ENCODE measurements at regions not wholly inside any gene's neighbourhood (a gene's known extent, or its start where the extent isn't known, plus 50 kb on each side); places are given as distances from the start of the nearest gene placed in this dataset.
"Not testable (repeated sequence)": the region's sequence is repeated elsewhere in the genome, so short reads cannot be mapped to it uniquely, and the experiment has no call there.

DNA sequence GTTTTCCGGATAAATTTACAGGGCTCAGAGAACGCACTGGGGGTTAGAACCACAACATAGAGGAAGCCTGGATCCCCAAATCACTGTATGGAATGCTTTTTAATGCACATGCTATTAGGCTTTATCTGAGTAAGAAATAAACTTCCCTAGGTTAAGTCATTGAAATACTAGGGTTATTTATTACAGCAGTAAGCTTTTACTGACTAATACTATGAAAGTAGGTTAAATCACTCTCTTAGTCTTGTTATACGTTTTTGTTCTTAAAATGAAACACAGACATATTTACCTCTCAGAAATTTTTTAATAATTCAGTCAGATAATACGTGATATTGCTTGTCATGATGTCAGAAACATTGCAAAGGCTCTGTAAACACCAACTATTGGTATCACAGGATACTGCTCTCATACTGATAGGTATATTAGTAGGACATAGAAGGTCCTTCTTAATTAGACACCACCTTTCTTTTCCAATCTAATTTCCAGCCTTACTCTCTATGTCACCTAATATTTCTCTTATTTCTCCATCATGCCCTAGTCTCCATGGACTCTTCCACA lies 162.7 kb upstream of the NYAP2 start:
- no peak for DNase-seq

- DNase-seq, result no peak
These were observed 166.3 kb upstream of the NYAP2 start for GRCh38 chr2:225233234-225233633.

GRCh38 chr2:225231900-225232299 lies 167.6 kb upstream of the NYAP2 start:
- no peak for DNase-seq

- not testable (repeated sequence) for DNase-seq
These were observed 170.2 kb upstream of the NYAP2 start for GRCh38 chr2:225229346-225229745.

DNA sequence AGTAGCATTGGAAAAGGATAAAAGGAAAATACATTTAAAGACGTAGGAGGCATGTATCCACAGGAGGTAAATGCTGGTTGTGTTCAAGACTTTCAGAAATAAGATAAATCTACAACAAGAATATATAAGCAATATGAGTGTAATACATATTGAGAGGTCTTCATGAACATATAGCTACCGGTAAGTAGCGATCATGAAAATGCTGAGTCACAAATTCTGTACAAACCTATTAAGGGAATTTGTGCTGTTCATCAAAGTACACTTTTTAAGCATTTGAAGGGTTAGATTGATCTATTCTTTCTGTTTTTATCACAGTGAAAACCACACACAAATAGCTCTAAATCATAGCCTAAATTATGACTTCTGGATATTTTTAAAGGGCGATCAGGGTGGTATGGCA lies 173.1 kb upstream of the NYAP2 start:
- DNase-seq, result no peak

- no peak for DNase-seq
These were observed 176.2 kb upstream of the NYAP2 start for GRCh38 chr2:225223301-225223700.

GRCh38 chr2:225207471-225207870 lies 165.2 kb upstream of the DOCK10 start:
- DNase-seq, result no peak

GRCh38 chr2:225207043-225207442 lies 164.8 kb upstream of the DOCK10 start:
- DNase-seq, result no peak

GRCh38 chr2:225196579-225196978 lies 154.3 kb upstream of the DOCK10 start:
- DNase-seq, result no peak

DNA sequence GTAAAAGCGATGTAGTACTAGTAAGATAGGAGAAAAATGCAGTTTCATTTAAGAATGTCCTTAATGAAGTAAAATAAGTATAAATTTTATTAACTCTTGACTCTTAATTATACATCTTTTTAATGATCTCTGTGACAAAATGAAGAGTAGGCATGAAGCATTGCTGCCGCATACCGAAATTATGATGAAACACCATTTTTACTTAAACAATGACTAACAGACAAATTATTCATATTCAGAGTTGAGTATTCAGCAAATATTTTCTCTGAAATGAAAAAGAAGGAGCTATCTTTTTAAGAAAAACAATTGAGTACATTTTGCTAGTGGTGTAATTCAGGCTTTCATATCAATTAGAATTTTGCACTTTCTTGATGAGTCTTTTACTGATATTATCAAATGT lies 150.6 kb upstream of the DOCK10 start:
- no peak for DNase-seq

GRCh38 chr2:225190987-225191386 lies 148.7 kb upstream of the DOCK10 start:
- DNase-seq, result no peak

GRCh38 chr2:225184948-225185347 lies 142.7 kb upstream of the DOCK10 start:
- DNase-seq, result no peak

GRCh38 chr2:225182126-225182525 lies 139.9 kb upstream of the DOCK10 start:
- DNase-seq, result no peak

GRCh38 chr2:225177098-225177497 lies 134.8 kb upstream of the DOCK10 start:
- DNase-seq, result no peak

DNA sequence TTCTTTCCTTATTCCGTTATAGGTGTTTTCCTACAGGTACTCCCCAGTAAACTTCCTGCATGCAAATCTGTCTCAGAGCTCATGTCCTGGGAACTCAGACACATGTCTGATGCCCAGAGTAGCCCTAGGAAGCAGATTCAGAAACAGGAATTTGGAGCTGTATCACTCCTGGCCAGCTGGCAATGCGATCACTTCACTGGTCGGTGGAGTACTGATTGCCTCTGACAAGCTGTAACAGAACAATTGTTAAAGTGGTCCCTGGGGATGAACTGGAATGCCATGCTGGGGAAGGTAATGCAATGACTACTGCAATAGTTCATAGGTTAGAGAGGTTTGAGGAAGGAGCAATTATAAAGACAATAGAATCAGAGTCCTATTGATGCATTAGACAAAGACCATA lies 131.6 kb upstream of the DOCK10 start:
- DNase-seq, result no peak

GRCh38 chr2:225171350-225171749 lies 129.1 kb upstream of the DOCK10 start:
- DNase-seq, result no peak

DNA sequence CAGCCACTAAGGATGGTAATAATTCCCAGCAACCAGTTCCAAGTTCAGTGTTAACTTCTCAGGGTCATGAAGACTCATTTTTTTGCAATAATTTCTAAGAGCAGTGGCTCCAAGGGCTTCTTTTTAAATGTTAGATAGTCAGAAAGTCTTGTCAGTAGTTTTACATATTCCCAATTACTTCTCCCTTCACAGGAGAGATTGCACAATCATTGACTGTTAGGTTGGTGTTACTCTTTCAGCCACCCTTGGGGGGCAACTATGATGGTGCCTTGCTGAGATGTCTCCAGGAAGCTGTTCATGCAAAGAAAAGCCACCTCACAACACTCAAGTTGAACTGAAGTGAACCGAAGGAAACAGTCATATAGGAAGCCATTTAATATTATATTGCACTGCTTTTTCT lies 127.9 kb upstream of the DOCK10 start:
- DNase-seq, result no peak

DNA sequence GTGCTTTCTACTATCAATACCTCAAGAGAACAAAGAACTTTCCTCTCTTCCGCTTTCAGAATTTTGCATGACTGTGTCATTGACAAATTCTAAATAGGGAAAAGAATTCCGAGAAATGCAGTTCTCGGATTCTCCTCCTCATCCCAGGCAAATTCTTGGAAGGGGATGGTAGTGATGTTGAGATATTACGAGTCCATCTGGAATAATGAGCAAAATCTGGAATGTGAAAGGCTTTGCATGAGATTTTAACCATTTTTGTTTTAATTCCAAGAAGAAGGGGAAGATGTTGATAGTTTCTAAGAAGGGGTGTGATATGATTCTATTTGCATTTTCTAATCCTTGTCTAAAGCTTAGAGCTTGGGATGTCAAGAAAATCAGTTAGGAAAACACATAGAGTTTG lies 127.1 kb upstream of the DOCK10 start:
- no peak for DNase-seq

- DNase-seq, result no peak
These were observed 122.8 kb upstream of the DOCK10 start for GRCh38 chr2:225165052-225165451.

DNA sequence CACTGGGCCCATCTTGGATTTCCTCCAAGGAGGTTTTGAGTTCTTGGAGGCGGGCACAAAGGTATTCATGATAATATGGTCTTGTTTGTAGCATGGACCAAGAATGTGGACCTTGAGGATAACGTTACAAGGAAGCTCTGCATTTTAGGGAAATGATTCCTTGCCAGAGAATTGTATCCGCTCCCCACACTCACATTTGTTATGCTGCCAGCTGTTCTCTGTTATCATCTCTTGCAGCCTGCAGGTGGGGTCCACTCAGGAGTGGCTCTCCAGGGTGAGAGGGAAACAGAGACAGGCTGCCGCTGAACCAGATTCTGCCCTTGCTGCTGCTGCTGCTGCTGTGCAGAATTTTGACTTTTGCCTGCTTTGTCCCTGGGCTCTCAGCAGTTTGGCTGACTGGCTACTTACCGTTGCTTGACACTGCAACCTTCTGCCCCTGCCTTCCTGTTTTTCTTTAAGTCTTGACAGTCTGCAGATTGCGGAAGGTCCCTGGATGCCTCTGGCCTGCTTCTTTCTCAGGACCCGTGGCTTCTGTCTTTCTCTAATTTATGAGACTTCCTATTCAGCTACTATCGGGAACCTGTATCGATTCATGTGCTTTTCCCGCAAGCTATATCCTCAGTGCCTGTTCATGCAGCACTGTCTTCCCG lies 122.3 kb upstream of the DOCK10 start:
- no peak for DNase-seq

GRCh38 chr2:225158360-225158759 lies 116.1 kb upstream of the DOCK10 start:
- DNase-seq, result no peak

GRCh38 chr2:225156853-225157451 lies 114.7 kb upstream of the DOCK10 start:
- no peak for DNase-seq

DNA sequence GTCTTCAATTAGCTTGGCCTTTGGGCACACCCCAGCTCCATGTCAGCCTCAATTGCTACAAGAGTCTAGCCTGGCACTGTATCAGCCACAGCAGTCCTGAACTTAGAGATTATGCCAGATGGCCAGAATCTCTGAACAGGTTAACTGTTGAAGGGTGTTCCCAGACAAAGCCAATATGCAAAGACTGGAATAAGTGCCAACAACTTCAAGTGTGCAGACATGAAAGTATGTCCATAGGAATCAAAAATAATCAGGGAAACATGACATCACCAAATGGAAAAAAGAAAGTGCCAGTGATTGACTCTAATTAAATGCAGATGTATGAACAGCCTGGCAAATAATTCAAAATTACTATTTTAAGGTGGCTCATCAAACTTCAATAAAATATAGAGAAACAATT lies 98.5 kb upstream of the DOCK10 start:
- DNase-seq, result no peak

- no peak for DNase-seq
These were observed 95.7 kb upstream of the DOCK10 start for GRCh38 chr2:225137971-225138370.

GRCh38 chr2:225136552-225136951 lies 94.3 kb upstream of the DOCK10 start:
- no peak for DNase-seq
